Stimulated activated CD8-positive, alpha-beta memory T cell treated with anti-CD3 and anti-CD28 coated beads, Interleukin-15, amount 100 ng/mL, for 1 hour (primary cell): ENCODE measurements at regions not wholly inside any gene's neighbourhood (a gene's known extent, or its start where the extent isn't known, plus 50 kb on each side); places are given as distances from the start of the nearest gene placed in this dataset.

Experiments
- DNase-seq: peaks from one replicate; pipeline ENCODE4 v3.0.0-alpha.2; 2020; ENCODE audit warnings: low read depth

DNA sequence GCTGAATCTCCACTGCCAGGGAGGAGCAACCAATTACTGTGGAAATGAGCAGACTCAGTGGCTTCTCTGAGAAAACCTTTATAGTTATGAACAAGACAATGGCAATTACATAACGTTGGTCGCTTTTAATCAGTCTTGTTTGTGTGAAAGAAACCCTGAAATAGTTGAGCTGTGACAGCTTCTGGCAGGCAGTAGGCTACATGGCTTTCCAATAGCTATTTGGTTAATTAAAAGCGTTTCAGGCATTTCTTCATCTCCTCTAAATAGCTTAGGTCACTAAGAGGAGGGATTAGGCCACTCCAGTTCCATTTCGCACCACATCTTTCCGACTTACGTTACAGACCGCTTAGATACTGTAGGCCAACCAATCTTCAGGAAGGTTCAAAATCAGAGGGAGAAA is 794.4 kb upstream of the ID2 start:
- DNase-seq: no peak

DNA sequence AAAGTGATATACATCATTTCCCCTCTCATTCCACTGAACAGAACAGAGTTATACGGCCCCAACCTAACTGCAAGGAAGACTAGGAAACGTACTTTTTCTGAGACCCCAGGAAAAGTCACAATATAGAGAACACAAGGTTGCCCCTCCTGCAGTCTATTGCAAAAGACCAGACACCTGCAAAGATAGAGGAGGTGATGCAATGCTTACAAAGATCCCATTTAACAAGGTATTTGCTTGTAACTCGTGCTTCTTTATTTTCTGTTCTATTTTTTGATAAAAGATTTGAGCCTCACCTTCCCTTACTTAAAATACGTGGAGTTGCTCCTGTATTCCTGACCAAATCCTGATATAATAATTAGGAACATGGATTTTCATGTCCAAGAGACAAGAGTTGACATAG is 793.0 kb upstream of the ID2 start:
- DNase-seq: no peak

DNA sequence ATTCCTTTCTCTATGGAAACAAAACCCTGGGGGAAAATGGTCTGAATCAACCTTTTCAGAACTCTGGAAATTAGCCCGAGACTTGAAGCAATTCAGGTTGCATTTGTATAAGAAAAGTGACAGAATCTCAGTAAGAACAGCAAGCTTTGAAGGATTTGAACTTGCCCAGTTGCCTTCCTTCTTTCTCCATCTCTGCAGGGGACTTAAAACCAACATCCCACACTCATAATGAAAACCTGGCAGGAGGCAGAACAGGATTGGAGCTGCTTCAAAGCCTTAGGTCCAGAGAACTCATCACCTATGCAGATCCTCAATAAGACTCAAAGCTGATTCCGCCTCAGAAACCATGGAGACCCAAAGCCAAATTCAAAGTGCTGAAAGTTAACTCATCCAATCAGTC is 790.5 kb upstream of the ID2 start:
- DNase-seq: no peak

DNA sequence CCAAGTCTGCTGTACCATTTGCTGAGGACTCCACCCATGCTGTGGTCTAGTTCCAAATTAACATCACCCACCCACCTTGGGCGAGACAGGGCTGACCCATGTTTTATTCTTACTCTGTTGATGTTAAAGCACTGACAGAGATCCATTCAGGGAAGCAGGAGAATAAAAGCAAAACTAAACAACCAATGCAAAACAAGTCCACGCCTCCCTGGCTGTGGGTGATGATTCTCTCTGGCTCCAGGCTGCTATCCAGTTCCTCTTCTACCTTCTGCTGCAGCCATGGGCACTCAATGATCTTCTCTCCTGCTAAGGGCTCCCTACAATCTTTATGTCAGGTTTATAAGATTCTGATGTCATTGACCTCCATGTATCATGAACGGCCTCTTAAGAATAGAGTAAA is 786.6 kb upstream of the ID2 start:
- DNase-seq: no peak

DNA sequence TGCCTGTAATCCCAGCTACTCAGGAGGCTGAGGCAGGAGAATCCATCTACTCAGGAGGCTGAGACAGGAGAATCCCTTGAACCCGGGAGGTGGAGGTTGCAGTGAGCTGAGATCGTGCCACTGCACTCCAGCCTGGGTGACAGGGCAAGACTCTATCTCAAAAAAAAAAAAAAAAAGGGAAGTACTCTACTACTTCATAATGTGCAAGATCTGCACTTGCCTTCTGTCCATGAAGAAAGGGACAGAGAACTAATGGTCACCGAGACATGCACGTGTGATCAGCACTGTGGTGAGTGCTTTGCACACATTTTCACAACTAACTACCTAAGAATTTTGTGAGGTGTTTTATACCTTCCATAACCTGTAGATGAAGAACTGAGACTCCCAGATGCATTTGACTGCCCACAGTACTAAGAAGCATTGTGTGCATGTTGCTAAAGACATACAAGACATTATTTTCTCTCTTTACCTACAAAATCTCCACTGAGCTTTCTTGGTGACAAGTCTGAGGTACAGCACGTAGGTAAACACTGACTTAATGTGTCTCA is 784.8 kb upstream of the ID2 start:
- no peak for DNase-seq

DNA sequence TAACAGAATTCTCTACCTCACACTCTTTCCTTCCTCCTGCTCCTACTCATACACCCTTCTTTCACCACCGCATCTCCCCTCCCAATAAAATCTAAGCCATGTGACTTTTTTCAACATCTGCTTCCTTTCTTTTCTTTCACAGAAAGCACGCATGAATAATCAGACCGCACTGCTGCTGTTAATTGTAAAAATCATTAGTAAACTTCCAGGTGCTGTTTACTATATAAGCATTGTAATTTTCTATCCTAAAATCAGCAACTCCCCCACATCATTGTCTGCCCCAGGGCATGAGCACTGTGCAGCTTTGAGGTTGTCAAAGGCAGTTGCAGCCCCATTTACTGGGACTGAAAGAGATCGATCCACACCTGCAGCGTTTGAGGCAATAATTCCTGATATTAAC is 782.6 kb upstream of the ID2 start:
- DNase-seq: no peak

DNA sequence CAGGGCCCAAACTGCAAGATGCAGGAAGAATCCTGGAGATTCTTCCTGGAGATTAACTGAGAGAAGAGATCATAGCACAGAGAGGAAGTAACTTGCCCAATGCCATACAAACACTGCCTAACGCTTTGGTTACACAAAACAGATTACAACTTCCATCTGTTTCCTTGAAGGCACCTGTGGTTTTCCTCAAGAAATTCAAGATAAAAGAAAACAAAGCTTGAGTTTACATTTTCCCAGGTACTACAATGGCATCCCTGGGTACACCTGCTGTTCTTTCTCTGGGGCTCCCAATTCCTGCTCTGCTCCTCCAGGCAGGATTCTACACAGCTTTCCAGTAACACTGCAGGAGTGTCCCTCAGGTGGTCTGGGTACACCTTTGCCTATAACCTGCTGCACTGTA is 781.9 kb upstream of the ID2 start:
- DNase-seq: no peak

DNA sequence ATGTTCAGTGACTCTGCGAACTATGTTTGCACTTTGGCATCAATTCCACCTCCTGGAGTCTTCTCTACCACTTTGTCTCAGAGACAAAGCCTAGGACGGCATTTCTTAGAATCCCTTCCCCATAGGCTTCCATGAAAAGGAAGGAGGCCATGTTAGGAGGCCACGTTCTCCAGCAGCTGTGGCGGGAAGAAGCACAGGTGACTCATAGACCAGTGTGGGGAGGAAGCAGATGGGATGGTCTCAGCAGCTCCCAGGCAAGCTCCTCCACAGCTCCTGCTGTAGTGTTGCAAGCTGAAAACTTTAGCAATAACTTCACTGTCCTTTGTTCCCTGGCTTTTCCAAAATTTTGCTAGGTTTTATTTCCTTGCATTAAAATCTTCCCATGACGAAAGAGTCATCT is 781.3 kb upstream of the ID2 start:
- no peak for DNase-seq

DNA sequence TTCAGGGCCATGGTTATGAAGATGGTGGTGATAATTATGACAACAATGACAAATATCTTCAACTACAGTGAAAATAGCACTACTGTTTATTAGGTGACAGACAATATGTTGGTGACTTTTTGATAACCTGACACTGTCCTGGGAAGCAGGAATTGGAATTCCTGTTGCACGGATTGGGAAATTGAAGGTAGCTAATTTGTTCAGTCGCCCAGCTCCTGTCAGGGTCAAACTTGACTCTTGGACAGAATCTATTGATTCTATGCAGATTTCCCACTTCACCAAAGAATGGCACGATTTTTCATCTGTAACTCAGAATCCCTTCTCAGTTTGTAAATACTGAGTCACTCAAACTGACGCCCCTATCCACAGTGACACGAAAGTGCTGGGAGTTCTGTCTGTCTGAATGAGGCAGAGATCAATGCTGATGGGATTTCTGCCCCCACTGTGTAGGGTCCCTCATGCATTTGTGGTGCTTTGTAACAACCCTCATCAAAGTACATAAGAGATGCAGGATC is 779.5 kb upstream of the ID2 start:
- no peak for DNase-seq

DNA sequence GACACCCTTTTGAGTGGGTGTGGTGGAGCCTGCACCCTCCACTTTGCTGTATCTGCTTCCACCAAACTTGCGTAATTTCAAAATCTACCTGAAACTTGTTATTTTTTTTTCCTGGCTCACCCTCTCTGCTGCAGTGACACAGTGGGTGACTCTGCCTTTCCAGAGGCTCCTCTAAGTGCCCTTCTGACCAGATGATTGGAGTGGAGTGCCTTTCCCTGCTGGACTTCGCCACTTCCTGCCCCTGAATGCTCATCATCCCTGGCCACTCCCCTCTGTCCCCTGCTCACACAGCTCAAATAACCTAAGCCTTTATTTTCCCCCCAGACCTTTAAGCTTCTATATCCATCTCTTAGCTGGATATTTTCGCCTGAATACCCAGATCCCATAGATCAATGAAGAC is 777.5 kb upstream of the ID2 start:
- no peak for DNase-seq

DNA sequence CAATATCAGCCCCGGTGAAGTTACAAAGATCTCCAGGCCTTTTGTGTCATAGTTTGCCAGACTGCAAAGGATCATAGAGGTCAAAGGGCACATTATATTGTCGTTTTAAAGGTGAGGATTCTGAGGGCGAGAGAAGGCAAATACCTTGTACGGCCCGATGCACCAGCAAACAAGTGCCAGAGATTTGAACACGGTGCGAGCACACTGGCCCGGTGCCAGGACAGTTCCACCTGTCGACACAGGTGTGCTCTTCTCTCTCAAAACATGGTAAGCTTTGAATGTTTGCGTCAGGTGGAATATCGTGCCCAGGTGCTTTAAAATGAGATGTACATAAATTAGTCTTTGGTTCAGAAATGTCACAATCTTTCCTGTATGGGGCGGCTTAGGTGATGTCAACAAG is 776.1 kb upstream of the ID2 start:
- no peak for DNase-seq

DNA sequence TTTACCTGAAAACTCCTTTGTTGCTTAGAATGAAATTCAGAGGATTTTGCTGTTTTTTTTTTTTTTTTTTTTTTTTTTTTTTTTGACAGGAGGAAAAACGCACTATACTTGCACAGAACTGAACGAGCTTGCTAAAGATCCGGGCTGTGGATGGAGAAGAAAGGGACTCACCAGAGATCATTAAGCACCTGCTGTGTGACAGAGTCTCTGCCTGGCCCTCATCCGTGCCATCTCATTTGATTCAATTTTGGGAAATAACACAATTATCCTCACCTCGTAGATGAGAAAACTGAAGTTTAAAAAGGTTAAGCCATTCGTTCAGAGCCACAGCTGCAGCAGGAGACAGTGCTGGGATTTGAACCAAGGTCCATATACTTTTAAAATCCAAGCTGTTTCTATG is 775.4 kb upstream of the ID2 start:
- DNase-seq: no peak

DNA sequence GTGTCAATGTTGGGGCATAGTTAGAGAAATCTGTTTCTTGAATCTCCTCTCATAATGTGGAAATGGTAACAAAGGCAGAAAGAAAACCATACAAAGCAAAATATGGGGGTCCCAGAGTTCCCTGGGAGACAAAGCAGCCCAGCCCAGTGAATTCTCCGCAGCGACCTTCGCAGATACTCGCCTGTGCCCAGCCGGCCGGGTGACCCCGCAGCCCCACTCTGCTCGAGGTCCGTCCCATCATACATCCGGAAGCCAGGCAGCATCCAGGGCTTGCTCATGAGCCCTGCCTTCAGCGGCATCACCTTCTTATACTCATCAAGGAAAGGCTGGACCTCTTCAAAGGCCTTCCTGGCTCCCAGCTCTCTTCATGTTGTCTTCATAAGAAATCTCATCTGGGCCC is 774.8 kb upstream of the ID2 start:
- DNase-seq: no peak

DNA sequence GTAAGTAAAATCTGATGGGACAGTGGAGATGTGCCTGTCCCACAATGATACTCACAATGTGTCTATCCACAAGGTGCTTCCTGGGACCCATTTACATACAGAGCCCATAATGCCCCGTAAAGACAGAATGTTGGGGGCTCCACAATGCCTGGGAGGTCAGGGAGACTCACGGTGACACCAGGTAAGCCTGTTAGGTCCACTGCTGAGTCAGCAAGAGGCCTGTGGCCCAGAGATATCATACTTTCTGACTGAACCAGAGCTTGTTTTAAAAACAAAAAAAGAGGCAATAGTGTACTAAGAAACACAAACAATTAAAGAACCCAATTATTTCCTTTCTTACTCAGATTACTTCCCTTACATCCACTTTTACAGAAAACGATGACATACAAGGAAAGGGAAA is 771.1 kb upstream of the ID2 start:
- DNase-seq: no peak

DNA sequence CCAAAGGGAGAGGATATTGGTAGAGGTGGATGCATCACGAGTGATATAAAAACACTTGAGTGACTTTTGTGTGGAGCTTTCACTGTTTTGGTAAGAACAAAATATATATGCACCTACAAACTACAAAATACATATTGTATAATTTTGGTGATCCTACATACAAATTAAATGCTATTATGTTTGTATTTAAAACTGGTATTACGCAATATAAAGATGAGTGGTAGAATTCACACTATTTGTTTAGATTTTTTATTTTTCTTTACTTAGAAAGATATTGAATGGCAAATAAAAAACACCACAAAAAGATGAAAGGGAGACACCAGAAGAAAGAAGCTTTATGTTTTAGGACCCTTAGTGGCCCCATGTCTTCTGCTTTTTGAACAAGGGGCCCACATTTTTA is 770.7 kb upstream of the ID2 start:
- no peak for DNase-seq

DNA sequence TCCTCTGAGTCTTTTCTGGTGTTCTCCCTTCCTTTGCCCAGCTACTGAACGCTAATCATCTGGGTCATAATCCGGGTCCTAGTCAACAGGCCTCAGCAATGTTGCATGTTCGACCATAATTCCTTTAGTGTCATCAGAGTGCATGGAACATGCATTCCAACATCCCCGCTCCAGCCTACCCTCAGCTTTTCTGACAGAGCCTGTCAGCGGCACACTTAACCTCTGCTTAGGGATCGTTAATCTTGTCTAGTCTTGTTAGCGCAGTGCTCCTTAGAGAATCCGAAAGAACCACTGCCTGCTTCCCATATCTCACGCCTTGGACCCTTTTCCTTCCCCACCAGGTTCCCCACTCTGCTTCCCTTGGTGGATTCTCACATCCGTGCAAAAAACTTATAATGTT is 767.9 kb upstream of the ID2 start:
- no peak for DNase-seq

DNA sequence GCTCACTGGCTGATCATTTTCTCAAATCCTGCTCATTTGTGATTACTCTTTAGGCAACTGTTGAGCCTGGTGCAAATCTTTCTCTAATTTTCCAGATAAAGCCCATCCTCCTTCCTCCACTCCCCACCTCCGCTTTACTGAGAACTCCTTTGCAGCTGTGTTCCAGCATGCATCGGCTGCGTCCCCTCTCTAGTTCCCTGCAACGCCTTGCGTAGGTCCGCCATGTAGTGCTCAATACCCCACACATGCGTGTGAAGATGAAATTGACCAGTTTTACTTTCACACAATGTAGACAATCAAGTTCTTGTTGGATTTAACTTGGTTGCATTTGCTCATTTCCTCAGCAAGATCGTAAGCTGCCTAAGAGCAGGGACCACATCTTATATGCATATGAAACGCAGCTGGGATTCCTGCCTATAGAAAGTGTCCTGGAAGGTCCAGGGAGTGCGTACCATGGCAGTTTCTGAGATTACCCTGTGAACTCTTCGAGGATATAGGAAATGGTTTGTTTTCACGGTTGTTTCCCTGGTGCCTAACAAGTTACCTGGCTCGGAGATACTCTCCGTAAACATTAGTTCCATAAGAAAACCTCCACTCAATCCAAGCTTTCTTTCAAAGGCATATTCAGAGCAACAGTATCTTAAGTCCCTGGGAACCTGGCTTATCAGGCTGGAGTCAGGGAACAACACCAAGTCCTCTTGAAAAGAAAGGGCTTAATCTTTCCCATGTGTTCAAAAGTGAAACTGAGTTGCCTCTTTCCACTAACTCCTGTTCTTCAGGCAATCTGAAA is 766.4 kb upstream of the ID2 start:
- DNase-seq: no peak

DNA sequence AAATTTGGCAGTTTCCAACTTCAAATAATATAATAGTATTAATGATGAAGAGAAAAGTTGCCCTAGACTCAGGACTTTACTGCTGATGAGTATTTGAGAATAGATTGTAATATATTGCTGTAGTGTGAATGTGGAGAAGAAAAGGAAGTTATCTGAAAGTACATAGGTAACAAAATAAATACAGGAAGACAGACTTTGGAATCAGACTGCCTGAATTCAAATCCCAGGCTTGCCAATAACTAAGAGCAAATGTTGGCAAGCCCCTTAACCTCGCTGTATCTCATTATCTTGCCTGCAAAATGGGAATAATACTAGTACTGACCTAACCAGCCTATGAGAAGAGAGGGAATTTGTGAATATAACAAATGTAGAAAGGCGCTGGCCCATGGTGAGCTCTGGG is 765.2 kb upstream of the ID2 start:
- no peak for DNase-seq

DNA sequence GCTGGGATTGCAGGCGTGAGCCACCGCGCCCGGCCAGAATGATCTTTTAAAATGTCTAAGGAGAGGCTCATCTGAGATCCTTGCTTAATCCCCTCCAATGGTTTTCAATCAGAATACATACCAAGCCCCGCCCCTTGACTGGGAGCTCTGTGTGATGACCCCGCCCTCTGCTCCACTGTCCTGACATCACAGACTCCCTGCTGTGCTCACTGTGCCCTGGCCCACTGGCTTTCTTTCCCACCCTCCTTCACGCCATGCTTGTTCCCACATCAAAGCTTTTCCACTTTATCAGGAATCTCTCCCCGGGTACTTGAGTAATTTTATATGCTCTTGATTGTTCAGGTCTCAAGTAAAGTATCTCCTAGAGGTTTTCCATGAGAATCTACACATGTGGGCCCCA is 762.3 kb upstream of the ID2 start:
- no peak for DNase-seq

DNA sequence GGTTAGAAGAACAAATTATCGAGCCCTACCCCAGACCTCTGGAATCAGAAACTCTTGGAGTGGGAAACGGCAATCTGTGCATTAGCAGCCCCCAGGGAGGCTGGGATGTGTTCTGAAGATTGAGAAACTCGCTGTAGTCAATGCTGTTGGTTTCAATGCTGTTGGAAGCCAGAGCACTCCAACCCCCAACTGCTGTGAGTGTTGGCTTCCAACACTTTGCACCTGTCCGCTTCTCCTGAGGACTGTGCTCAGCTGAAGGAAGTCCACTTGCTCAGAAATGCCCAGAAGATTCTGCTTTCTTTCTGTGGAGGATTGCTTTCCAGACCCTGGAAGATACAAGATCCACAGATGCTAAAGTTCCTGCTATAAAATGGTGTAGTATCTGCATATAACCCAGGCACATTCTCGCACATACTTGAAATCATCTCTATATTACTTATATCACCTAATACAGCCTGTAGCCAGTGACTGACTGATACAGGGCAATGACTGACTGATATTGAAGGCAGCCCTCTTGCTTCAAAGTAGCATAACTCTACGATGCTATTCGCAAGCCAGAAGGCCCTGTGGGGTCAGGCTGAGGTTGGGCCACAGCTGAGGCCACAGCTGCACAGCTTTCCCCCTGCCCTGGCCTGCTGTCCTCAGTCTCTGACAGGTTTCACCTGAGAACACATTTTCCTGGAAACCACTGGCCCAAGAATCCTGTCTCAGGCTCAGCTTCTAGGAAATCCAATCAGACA is 757.7 kb upstream of the ID2 start:
- no peak for DNase-seq

DNA sequence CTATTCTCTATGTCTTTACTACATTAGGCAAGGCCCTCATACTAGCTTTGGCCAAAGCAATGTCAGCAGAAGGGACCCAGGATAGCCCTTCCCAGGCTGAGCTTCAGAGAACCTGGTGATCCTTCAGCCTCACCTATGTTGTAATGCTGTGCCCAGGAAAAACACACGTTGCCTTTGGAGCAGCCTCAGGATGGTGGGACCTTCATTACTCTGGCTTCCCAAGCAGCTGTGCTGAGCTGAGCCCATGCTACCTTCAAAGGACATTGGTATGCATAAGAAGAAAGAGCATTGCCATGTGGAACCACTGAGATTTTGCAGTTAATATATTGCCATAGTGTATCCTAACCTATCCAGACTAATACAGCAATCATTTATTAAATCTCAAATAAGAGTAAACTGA is 756.4 kb upstream of the ID2 start:
- no peak for DNase-seq

DNA sequence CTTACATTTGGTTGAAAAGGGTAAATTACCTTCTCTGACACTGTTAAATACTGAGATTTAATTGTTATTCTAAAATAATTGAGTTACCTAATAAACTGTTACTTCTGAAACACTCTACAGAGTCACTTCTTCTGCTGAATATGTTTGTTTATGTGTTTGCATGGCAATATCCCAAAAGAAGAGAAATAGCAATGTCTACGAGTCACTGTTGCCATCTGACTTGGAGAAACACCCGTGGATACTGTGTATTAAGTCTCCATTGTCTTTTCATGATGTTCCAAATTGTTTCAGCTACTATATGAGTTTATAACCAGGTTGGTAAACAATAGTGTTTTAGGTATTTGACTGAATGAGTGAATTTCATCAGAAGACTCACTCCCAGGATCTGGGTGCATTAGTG is 754.2 kb upstream of the ID2 start:
- DNase-seq: no peak

DNA sequence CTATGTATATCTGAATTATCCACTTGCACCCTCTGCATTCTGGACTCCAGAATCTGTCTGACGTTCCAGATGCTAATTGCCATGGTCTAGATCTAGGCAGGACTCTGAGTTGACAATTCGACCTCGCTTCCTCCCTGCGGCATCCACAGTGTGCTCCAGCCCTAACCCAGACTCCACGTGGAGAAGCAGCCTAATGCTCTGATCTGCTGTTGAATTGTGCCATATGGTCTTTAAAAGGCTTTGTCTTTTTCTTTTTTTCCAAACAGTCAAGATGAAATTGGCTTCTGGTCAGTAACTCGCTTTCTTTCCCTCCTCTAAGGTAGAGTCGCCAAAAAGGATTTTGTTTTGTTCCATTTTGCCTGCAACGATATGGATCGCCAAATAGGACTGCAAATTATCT is 752.6 kb upstream of the ID2 start:
- DNase-seq: no peak
